SHP77 (cell line): ENCODE measurements at regions not wholly inside any gene's neighbourhood (a gene's known extent, or its start where the extent isn't known, plus 50 kb on each side); places are given as distances from the start of the nearest gene placed in this dataset.

Experiments
- DNase-seq, 2 experiments: peaks; one replicate each; lab custom pipeline; 2025; lab: John Stamatoyannopoulos, UW

- DNase-seq, result no peak
Observed at GRCh38 chr4:53644607-53645006, 53.3 kb upstream of the LNX1 start.
